ENCODE measurements at regions not wholly inside any gene's neighbourhood (a gene's known extent, or its start where the extent isn't known, plus 50 kb on each side); places are given as distances from the start of the nearest gene placed in this dataset.

- no peaks in the 10 kb centered on the region; the same call in 1 of the 2 replicates for H3K27me3 ChIP-seq (ENCODE audit: insufficient read depth, low read depth)
- no peak overlapping the region for H3K4me2 ChIP-seq
- H4K20me1 ChIP-seq (ENCODE audit: insufficient read depth) = no peaks in the 10 kb centered on the region
- H3K4me3 ChIP-seq (IDR thresholded peaks at IDR 0.05; ENCODE audit: insufficient read depth, low read depth, low read length) = no peak overlapping the region
- no peaks in the 10 kb centered on the region for H3K36me3 ChIP-seq (ENCODE audit: insufficient read depth)
- H2AFZ ChIP-seq (ENCODE audit: low read depth) = no peak overlapping the region
- H3K27ac ChIP-seq = no peak overlapping the region
- no peaks in the 10 kb centered on the region for H3K4me1 ChIP-seq (ENCODE audit: low read depth, poor library complexity, severe bottlenecking)
- TF ChIP-seq, protein P1, sequence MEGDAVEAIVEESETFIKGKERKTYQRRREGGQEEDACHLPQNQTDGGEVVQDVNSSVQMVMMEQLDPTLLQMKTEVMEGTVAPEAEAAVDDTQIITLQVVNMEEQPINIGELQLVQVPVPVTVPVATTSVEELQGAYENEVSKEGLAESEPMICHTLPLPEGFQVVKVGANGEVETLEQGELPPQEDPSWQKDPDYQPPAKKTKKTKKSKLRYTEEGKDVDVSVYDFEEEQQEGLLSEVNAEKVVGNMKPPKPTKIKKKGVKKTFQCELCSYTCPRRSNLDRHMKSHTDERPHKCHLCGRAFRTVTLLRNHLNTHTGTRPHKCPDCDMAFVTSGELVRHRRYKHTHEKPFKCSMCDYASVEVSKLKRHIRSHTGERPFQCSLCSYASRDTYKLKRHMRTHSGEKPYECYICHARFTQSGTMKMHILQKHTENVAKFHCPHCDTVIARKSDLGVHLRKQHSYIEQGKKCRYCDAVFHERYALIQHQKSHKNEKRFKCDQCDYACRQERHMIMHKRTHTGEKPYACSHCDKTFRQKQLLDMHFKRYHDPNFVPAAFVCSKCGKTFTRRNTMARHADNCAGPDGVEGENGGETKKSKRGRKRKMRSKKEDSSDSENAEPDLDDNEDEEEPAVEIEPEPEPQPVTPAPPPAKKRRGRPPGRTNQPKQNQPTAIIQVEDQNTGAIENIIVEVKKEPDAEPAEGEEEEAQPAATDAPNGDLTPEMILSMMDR (conservative IDR thresholded peaks at IDR 0.05; ENCODE audit: low read depth, low read length) = no peak
- H3K79me2 ChIP-seq (ENCODE audit: insufficient read depth, low read depth) = no peaks in the 10 kb centered on the region
- H3K9ac ChIP-seq = no peak overlapping the region
Measured at GRCh38 chr11:71145988-71146824, 106.2 kb downstream of the SHANK2 start.

DNA sequence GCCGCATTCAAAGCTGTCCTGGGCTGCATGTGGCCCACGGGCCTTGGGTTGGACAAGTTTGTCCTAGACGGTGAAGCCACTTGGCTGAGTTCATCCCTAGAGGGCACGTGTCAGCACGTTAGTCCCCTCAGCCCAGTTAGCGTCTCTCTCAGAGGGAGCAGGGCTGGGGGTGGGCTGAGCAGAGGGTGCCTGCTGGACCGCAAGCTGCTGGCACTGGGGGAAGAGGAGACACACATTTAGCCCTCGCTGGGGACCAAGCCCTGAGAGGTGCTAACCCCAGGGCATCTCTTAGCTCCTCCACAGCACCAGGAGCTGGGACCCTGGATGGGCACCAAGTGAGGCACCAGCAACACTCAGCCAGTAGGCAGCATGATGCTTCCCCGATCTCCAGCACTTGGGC, 107.0 kb downstream of the SHANK2 start:
- Histone ChIP-seq H3K9ac (no peak overlapping the region), H3K79me2 (ENCODE audit: insufficient read depth, low read depth) (no peaks in the 10 kb centered on the region), H3K27ac (no peak overlapping the region), H4K20me1 (ENCODE audit: insufficient read depth) (no peaks in the 10 kb centered on the region), H3K4me1 (ENCODE audit: low read depth, poor library complexity, severe bottlenecking) (no peaks in the 10 kb centered on the region), H3K4me3 (IDR thresholded peaks at IDR 0.05; ENCODE audit: insufficient read depth, low read depth, low read length) (no peak overlapping the region), H3K36me3 (ENCODE audit: insufficient read depth) (no peaks in the 10 kb centered on the region), H3K4me2 (no peak overlapping the region), H3K27me3 (ENCODE audit: insufficient read depth, low read depth) (no peaks in the 10 kb centered on the region; the same call in 1 of the 2 replicates), H2AFZ (ENCODE audit: low read depth) (no peak overlapping the region)
- TF ChIP-seq, protein P1 (conservative IDR thresholded peaks at IDR 0.05; ENCODE audit: low read depth, low read length) = no peak

DNA sequence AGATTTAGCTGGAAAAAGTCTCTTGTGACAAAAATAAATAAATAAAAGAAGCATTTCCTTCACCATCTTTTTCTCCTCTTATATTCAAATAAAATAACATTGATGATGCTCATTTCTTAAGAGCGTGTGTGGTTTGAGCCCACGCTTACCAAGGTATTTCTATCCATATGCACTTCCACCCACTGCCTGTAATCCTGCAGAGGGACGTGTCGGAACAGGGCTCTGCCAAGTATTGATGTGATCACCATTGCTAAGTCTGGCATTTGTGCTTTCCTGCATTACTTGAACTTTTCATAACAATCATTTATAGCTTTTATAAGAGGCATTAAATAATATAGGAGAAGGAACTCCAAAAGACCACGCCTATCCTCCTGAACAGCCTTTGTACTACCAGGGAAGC, 107.6 kb downstream of the SHANK2 start:
- Histone ChIP-seq H3K4me3 (IDR thresholded peaks at IDR 0.05; ENCODE audit: insufficient read depth, low read depth, low read length) (no peak overlapping the region), H3K27ac (no peak overlapping the region), H3K79me2 (ENCODE audit: insufficient read depth, low read depth) (no peaks in the 10 kb centered on the region), H3K27me3 (ENCODE audit: insufficient read depth, low read depth) (no peaks in the 10 kb centered on the region; the same call in 1 of the 2 replicates), H3K4me2 (no peak overlapping the region), H3K4me1 (ENCODE audit: low read depth, poor library complexity, severe bottlenecking) (no peaks in the 10 kb centered on the region), H3K36me3 (ENCODE audit: insufficient read depth) (no peaks in the 10 kb centered on the region), H2AFZ (ENCODE audit: low read depth) (no peak overlapping the region), H3K9ac (no peak overlapping the region), H4K20me1 (ENCODE audit: insufficient read depth) (no peaks in the 10 kb centered on the region)
- TF ChIP-seq, protein P1 (conservative IDR thresholded peaks at IDR 0.05; ENCODE audit: low read depth, low read length) = no peak

DNA sequence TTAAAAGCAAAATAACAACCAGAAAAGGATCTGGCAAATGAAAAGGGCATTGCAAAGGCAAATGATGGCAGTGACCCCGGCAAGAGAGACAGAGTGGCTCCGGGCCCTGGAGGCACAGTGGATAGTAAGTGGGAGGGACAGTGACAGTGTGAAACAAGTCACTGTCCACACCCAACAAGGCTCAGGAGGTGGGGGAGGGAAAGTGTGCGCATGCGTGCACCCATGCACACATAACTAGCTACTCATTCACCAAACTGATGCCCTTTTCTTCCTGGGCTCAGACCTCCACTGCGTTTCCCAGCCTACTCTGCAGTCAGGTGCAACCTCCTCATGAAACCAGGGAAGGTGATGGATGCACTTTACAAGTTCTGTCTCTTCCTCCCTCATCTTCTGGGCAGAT, 108.4 kb downstream of the SHANK2 start:
- Histone ChIP-seq H3K36me3 (ENCODE audit: insufficient read depth) (no peaks in the 10 kb centered on the region), H3K4me1 (ENCODE audit: low read depth, poor library complexity, severe bottlenecking) (no peaks in the 10 kb centered on the region), H3K4me2 (no peak overlapping the region), H3K9ac (no peak overlapping the region), H2AFZ (ENCODE audit: low read depth) (no peak overlapping the region), H3K27ac (no peak overlapping the region), H3K4me3 (IDR thresholded peaks at IDR 0.05; ENCODE audit: insufficient read depth, low read depth, low read length) (no peak overlapping the region), H3K79me2 (ENCODE audit: insufficient read depth, low read depth) (no peaks in the 10 kb centered on the region), H4K20me1 (ENCODE audit: insufficient read depth) (no peaks in the 10 kb centered on the region), H3K27me3 (ENCODE audit: insufficient read depth, low read depth) (no peaks in the 10 kb centered on the region; the same call in 1 of the 2 replicates)
- TF ChIP-seq, protein P1 (conservative IDR thresholded peaks at IDR 0.05; ENCODE audit: low read depth, low read length) = no peak
